HFF-Myc (cell line): ENCODE measurements at regions not wholly inside any gene's neighbourhood (a gene's known extent, or its start where the extent isn't known, plus 50 kb on each side); places are given as distances from the start of the nearest gene placed in this dataset.

Source experiments
- DNase-seq: peaks from one replicate; pipeline ENCODE4 v3.0.0-alpha.2; 2011; ENCODE audit warnings: low read depth; ENCODE audit errors: extremely low read depth
- H3K4me3 ChIP-seq: replicated peaks from 2 replicates; pipeline ENCODE4 v1.5.1; 2011; ENCODE audit warnings: low read depth, mild to moderate bottlenecking, control low read depth, low read length
- CTCF ChIP-seq: IDR thresholded peaks from 2 replicates; pipeline ENCODE4 v1.5.1; 2012; ENCODE audit warnings: mild to moderate bottlenecking, low read depth, low read length, control low read depth; ENCODE audit errors: missing control alignments

- peak; percentile 61 for DNase-seq
- no peak for TF ChIP-seq CTCF
- H3K4me3 ChIP-seq = no peak overlapping the region
Measured at GRCh38 chr11:129249351-129249750, 57.2 kb upstream of the ARHGAP32 start.

- peak; percentile 81 for DNase-seq
- TF ChIP-seq CTCF = no peak
- H3K4me3 ChIP-seq = no peak overlapping the region
Measured at GRCh38 chr11:129248618-129249017, 56.5 kb upstream of the ARHGAP32 start.

GRCh38 chr11:129247135-129247534, 55.0 kb upstream of the ARHGAP32 start:
- no peak for TF ChIP-seq CTCF

GRCh38 chr11:129242855-129243254, 50.7 kb upstream of the ARHGAP32 start:
- DNase-seq = no peak
- no peak overlapping the region for H3K4me3 ChIP-seq
- no peak for TF ChIP-seq CTCF

More at GRCh38 chr11:129247135-129247534, 55.0 kb upstream of the ARHGAP32 start:
- H3K4me3 ChIP-seq = no peak overlapping the region
- no peak for DNase-seq
